HCT116 (cell line): ENCODE measurements at regions not wholly inside any gene's neighbourhood (a gene's known extent, or its start where the extent isn't known, plus 50 kb on each side); places are given as distances from the start of the nearest gene placed in this dataset.

Experiments used
- ATAC-seq: fragments of 200-7000 bp; cut with Tn5 transposase; 2 replicates; pipeline ENCODE4 v1.9.1; 2020; ENCODE audit warnings: mild to moderate bottlenecking, moderate library complexity
- BruUV-seq: library from RNA; stranded (reverse); fragments of 400-500 nt; replicated peaks from 2 replicates; lab custom pipeline; 2021; lab: Mats Ljungman, UMichigan
- CTCF ChIA-PET: fragments of 300-600 bp; sonication (Branson Sonifier 250); formaldehyde crosslinking; loops from one replicate; lab custom pipeline; 2021; ENCODE audit warnings: antibody characterized with exemption; lab: Charles Lee
- POLR2A ChIA-PET: fragments of 300-600, 350-600 bp; sonication (Branson Sonifier 250); formaldehyde crosslinking; loops from one replicate; lab custom pipeline; 2021; ENCODE audit warnings: antibody characterized with exemption; lab: Charles Lee
- RAD21 ChIA-PET, 2 experiments: fragments of 300-600 bp; sonication (Branson Sonifier 250); formaldehyde crosslinking; loops; one replicate each; lab custom pipeline; 2023; ENCODE audit warnings: low total read pairs in 2 of 2; ENCODE audit not compliant: uncharacterized antibody in 2 of 2, unreplicated experiment in 2 of 2, low non-redundant PET in 1 of 2; lab: Charles Lee
- DNase-seq: peaks from one replicate; pipeline ENCODE4 v3.0.0-alpha.2; 2010; ENCODE audit warnings: low read depth, low spot score
- H2AFZ ChIP-seq: fragments of 200-600 bp; shearing (Covaris generic), sonication (generic); 2 replicates; pipeline ENCODE4 v1.6.1; 2017; ENCODE audit warnings: low read depth, mixed run types, mixed read lengths, antibody characterized with exemption, low read length; ENCODE audit not compliant: poor library complexity, severe bottlenecking
- H3K27ac ChIP-seq: 2 replicates; pipeline ENCODE4 v1.5.1; 2012; ENCODE audit warnings: low read depth, low read length
- H3K27me3 ChIP-seq: fragments of 200-600 bp; sonication (generic); 2 replicates; pipeline ENCODE4 v1.6.1; 2016; ENCODE audit warnings: mixed run types, low read length, mixed read lengths; ENCODE audit not compliant: insufficient read depth
- H3K36me3 ChIP-seq, 2 experiments: fragments of 200-500 bp in 1 of 2; fragments of 200-600 bp in 1 of 2; sonication (Bioruptor generic) in 1 of 2; sonication (generic) in 1 of 2; 2 replicates each; pipeline versions ENCODE4 v1.5.1 to v1.6.1; 2014 to 2016; ENCODE audit warnings: low read length in 2 of 2, inconsistent platforms in 1 of 2, mixed read lengths in 1 of 2, mixed run types in 1 of 2; ENCODE audit not compliant: insufficient read depth in 2 of 2, control insufficient read depth in 1 of 2
- H3K4me1 ChIP-seq, 2 experiments: fragments of 200-600 bp in 1 of 2; sonication (generic) in 1 of 2; 2 replicates each; pipeline versions ENCODE4 v1.5.1 to v1.6.1; 2012 to 2017; ENCODE audit warnings: low read length in 2 of 2, inconsistent platforms in 1 of 2, mild to moderate bottlenecking in 1 of 2, mixed read lengths in 1 of 2, mixed run types in 1 of 2, moderate library complexity in 1 of 2; ENCODE audit not compliant: insufficient read depth in 2 of 2, control insufficient read depth in 1 of 2
- H3K4me2 ChIP-seq: fragments of 200-600 bp; sonication (generic); 2 replicates; pipeline ENCODE4 v1.6.1; 2017; ENCODE audit warnings: mixed run types, low read length, mixed read lengths
- H3K4me3 ChIP-seq, 2 experiments: fragments of 200-600 bp in 1 of 2; sonication (generic) in 1 of 2; replicated peaks in 1 of 2; 2 replicates each; pipeline ENCODE4 v1.5.1; 2011 to 2016; ENCODE audit warnings: low read length in 2 of 2, control low read depth in 1 of 2, low read depth in 1 of 2, mild to moderate bottlenecking in 1 of 2, mixed read lengths in 1 of 2, mixed run types in 1 of 2
- H3K79me2 ChIP-seq: fragments of 200-600 bp; sonication (generic); 2 replicates; pipeline ENCODE4 v1.6.1; 2017; ENCODE audit warnings: mild to moderate bottlenecking, mixed run types, low read length, moderate library complexity, mixed read lengths; ENCODE audit not compliant: insufficient read depth
- H3K9ac ChIP-seq: fragments of 200-600 bp; sonication (generic); 2 replicates; pipeline ENCODE4 v1.6.1; 2016; ENCODE audit warnings: low read length, mixed read lengths
- H3K9me2 ChIP-seq: fragments of 200-600 bp; sonication (generic), shearing (Covaris generic); 2 replicates; pipeline ENCODE4 v1.6.1; 2017; ENCODE audit warnings: mixed run types, mild to moderate bottlenecking, moderate library complexity; ENCODE audit not compliant: insufficient read depth
- H3K9me3 ChIP-seq, 2 experiments: fragments of 200-500 bp in 1 of 2; fragments of 200-600 bp in 1 of 2; sonication (Bioruptor generic) in 1 of 2; sonication (generic) in 1 of 2; 2 replicates each; pipeline ENCODE4 v1.6.1; 2014 to 2017; ENCODE audit warnings: low read length in 2 of 2, mixed read lengths in 2 of 2, inconsistent platforms in 1 of 2, low read depth in 1 of 2, mild to moderate bottlenecking in 1 of 2, mixed run types in 1 of 2, moderate library complexity in 1 of 2; ENCODE audit not compliant: control insufficient read depth in 1 of 2, insufficient read depth in 1 of 2
- H4K20me1 ChIP-seq: fragments of 200-600 bp; sonication (generic), shearing (Covaris generic); 2 replicates; pipeline ENCODE4 v1.6.1; 2017; ENCODE audit warnings: mixed run types, mild to moderate bottlenecking, moderate library complexity; ENCODE audit not compliant: insufficient read depth
- CBX3 ChIP-seq: IDR thresholded peaks from 2 replicates; pipeline ENCODE4 v1.6.1; 2012; ENCODE audit warnings: low read depth
- CTCF ChIP-seq, 3 experiments: fragments of 200-600 bp in 1 of 3; sonication (generic) in 1 of 3; IDR thresholded peaks in 2 of 3; conservative IDR thresholded peaks in 1 of 3; 2 replicates each; pipeline ENCODE4 v1.5.1; 2012 to 2017; ENCODE audit warnings: low read depth in 2 of 3, low read length in 2 of 3, antibody characterized with exemption in 1 of 3, borderline replicate concordance in 1 of 3, control low read depth in 1 of 3, mild to moderate bottlenecking in 1 of 3, mixed read lengths in 1 of 3, mixed run types in 1 of 3, moderate library complexity in 1 of 3; ENCODE audit not compliant: insufficient read depth in 1 of 3
- ELF1 ChIP-seq: IDR thresholded peaks from 2 replicates; pipeline ENCODE4 v1.6.1; 2012; ENCODE audit warnings: low read depth, borderline replicate concordance
- EZH2 ChIP-seq: fragments of 200-600 bp; sonication (generic); IDR thresholded peaks from 2 replicates; pipeline ENCODE4 v1.6.1; 2017; ENCODE audit warnings: antibody characterized with exemption, mixed run types
- EZH2phosphoT487 ChIP-seq: fragments of 200-600 bp; IDR thresholded peaks from 2 replicates; pipeline ENCODE4 v1.6.1; 2018; ENCODE audit warnings: antibody characterized with exemption, borderline replicate concordance
- MAX ChIP-seq: IDR thresholded peaks from 2 replicates; pipeline ENCODE4 v1.6.1; 2012
- POLR2AphosphoS5 ChIP-seq: IDR thresholded peaks from 2 replicates; pipeline ENCODE4 v1.6.1; 2011; ENCODE audit warnings: mild to moderate bottlenecking, low read depth, low read length, moderate library complexity
- YY1 ChIP-seq: IDR thresholded peaks from 2 replicates; pipeline ENCODE4 v1.6.1; 2011; ENCODE audit warnings: low read length, low read depth, moderate library complexity, mild to moderate bottlenecking; ENCODE audit not compliant: insufficient replicate concordance; ENCODE audit errors: extremely low read depth
- ZBTB33 ChIP-seq: IDR thresholded peaks from 2 replicates; pipeline ENCODE4 v1.6.1; 2011; ENCODE audit warnings: mild to moderate bottlenecking, low read length, moderate library complexity; ENCODE audit not compliant: insufficient replicate concordance; ENCODE audit errors: extremely low read depth
- intact Hi-C: fragments of 100-400 bp; cut with micrococcal nuclease; formaldehyde crosslinking; loops from 2 replicates; pipeline ENCODE4 v1.10.0; 2022

GRCh38 chr15:31802761-31803160, 227.6 kb upstream of the CHRNA7 start (continued):
- no peak for TF ChIP-seq ZBTB33
- no peak for TF ChIP-seq YY1

GRCh38 chr15:31803388-31803884, 226.9 kb upstream of the CHRNA7 start:
- no peak overlapping the region for H3K9ac ChIP-seq
- H3K4me3 ChIP-seq, result no peak overlapping the region
- no peaks in the 10 kb centered on the region for H3K9me2 ChIP-seq
- DNase-seq (peak; percentile 3), ATAC-seq (peak; percentile 47)
- no TSS peak for BruUV-seq
- RAD21 ChIA-PET, result no interaction called here
- no peaks in the 10 kb centered on the region for H3K9me3 ChIP-seq
- H3K4me1 ChIP-seq, result peaks cover 3 to 8% of the 10 kb centered on the region in 2 experiments; a peak in 2 of 4 replicates
- TF ChIP-seq EZH2, result no peak
- no peak for TF ChIP-seq MAX
- no peak for TF ChIP-seq YY1
- no peak for TF ChIP-seq CBX3
- no peak for TF ChIP-seq ELF1
- TF ChIP-seq CTCF (IDR thresholded peaks at IDR 0.05 in 2 of 3, conservative IDR thresholded peaks at IDR 0.05 in 1 of 3; ENCODE audit: borderline replicate concordance in 1 of 3, insufficient read depth in 1 of 3, low read depth in 2 of 3, low read length in 2 of 3), result no peak
- TF ChIP-seq EZH2phosphoT487, result no peak
- no peak for TF ChIP-seq POLR2AphosphoS5
- H3K36me3 ChIP-seq, result no peaks in the 10 kb centered on the region
- peak overlapping the region; percentile 20; the same call in 1 of the 2 replicates for H3K4me2 ChIP-seq
- H3K27ac ChIP-seq, result no peak overlapping the region
- intact Hi-C loops, result no loop called here
- H4K20me1 ChIP-seq, result no peaks in the 10 kb centered on the region
- no peaks in the 10 kb centered on the region for H3K79me2 ChIP-seq
- H2AFZ ChIP-seq, result no peak overlapping the region
- POLR2A ChIA-PET, result no interaction called here
- H3K27me3 ChIP-seq, result no peaks in the 10 kb centered on the region; the same call in 1 of the 2 replicates
- CTCF ChIA-PET, result no interaction called here
